IMR-90 (cell line): ENCODE measurements at regions not wholly inside any gene's neighbourhood (a gene's known extent, or its start where the extent isn't known, plus 50 kb on each side); places are given as distances from the start of the nearest gene placed in this dataset.

Experiments
- BHLHE40 ChIP-seq: fragments of 150-350 bp; IDR thresholded peaks from 2 replicates; pipeline ENCODE4 v1.6.1; 2016; ENCODE audit warnings: mild to moderate bottlenecking, low read depth, low read length
- CEBPB ChIP-seq: IDR thresholded peaks from 2 replicates; pipeline ENCODE4 v1.6.1; 2012; ENCODE audit warnings: low read depth, low read length, improper control_type of control experiment
- CHD1 ChIP-seq: IDR thresholded peaks from 2 replicates; pipeline ENCODE4 v1.6.1; 2012; ENCODE audit warnings: low read depth, low read length, improper control_type of control experiment
- FOS ChIP-seq: fragments of 150-350 bp; IDR thresholded peaks from 2 replicates; pipeline ENCODE4 v1.6.1; 2016; ENCODE audit warnings: low read depth, low read length
- MAFK ChIP-seq: IDR thresholded peaks from 2 replicates; pipeline ENCODE4 v1.6.1; 2012; ENCODE audit warnings: low read depth, low read length, improper control_type of control experiment
- MXI1 ChIP-seq: IDR thresholded peaks from 2 replicates; pipeline ENCODE4 v1.6.1; 2012; ENCODE audit warnings: low read depth, mild to moderate bottlenecking, low read length, moderate library complexity, borderline replicate concordance
- NFE2L2 ChIP-seq: fragments of 150-350 bp; IDR thresholded peaks from 2 replicates; pipeline ENCODE4 v1.6.1; 2016; ENCODE audit warnings: low read depth, mild to moderate bottlenecking, low read length
- POLR2A ChIP-seq: IDR thresholded peaks from 2 replicates; pipeline ENCODE4 v1.6.1; 2012; ENCODE audit warnings: mild to moderate bottlenecking, low read depth, low read length
- RAD21 ChIP-seq: IDR thresholded peaks from 2 replicates; pipeline ENCODE4 v1.6.1; 2012; ENCODE audit warnings: low read length, improper control_type of control experiment
- RCOR1 ChIP-seq: IDR thresholded peaks from 2 replicates; pipeline ENCODE4 v1.6.1; 2012; ENCODE audit warnings: mild to moderate bottlenecking, low read length, improper control_type of control experiment; ENCODE audit not compliant: insufficient replicate concordance
- RFX5 ChIP-seq: IDR thresholded peaks from 2 replicates; pipeline ENCODE4 v1.8.0; 2012; ENCODE audit warnings: low read depth, mild to moderate bottlenecking, low read length, moderate library complexity
- SMC3 ChIP-seq: fragments of 150-350 bp; IDR thresholded peaks from 2 replicates; pipeline ENCODE4 v1.6.1; 2016; ENCODE audit warnings: low read depth, mild to moderate bottlenecking, antibody characterized with exemption, low read length, moderate library complexity
- USF2 ChIP-seq: fragments of 150-350 bp; IDR thresholded peaks from 2 replicates; pipeline ENCODE4 v1.6.1; 2017; ENCODE audit warnings: mild to moderate bottlenecking, antibody characterized with exemption, low read length, low read depth
- TF ChIP-seq, protein P1 (sequence below): conservative IDR thresholded peaks from 2 replicates; pipeline ENCODE4 v1.5.1; 2012; ENCODE audit warnings: mild to moderate bottlenecking, low read depth, low read length, improper control_type of control experiment

DNA sequence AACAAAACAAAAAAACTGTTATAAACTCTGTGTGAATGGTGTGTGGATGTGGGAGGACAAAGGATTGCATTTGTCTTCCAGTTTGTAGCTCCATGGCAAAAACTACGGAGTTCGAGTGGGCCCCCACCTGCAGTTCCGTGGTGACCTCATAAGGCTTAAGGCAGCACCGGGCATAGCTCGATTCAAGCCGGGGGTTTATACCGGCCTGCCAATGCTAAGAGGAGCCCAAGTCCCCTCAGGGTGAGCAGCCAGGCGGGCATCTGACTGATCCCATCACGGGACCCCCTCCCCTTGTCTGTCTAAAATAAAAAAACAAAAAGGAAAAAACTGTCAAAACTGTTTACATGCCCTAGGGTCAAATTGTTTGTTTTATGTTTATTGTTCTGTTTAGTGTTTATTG lies 463.2 kb upstream of the HTR1E start:
- TF ChIP-seq FOS, result no peak
- no peak for TF ChIP-seq RFX5
- TF ChIP-seq MXI1, result no peak
- TF ChIP-seq, protein P1, sequence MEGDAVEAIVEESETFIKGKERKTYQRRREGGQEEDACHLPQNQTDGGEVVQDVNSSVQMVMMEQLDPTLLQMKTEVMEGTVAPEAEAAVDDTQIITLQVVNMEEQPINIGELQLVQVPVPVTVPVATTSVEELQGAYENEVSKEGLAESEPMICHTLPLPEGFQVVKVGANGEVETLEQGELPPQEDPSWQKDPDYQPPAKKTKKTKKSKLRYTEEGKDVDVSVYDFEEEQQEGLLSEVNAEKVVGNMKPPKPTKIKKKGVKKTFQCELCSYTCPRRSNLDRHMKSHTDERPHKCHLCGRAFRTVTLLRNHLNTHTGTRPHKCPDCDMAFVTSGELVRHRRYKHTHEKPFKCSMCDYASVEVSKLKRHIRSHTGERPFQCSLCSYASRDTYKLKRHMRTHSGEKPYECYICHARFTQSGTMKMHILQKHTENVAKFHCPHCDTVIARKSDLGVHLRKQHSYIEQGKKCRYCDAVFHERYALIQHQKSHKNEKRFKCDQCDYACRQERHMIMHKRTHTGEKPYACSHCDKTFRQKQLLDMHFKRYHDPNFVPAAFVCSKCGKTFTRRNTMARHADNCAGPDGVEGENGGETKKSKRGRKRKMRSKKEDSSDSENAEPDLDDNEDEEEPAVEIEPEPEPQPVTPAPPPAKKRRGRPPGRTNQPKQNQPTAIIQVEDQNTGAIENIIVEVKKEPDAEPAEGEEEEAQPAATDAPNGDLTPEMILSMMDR, result no peak
- TF ChIP-seq CEBPB, result no peak
- no peak for TF ChIP-seq NFE2L2
- TF ChIP-seq SMC3, result no peak
- TF ChIP-seq POLR2A, result no peak
- TF ChIP-seq RAD21, result no peak
- no peak for TF ChIP-seq MAFK
- no peak for TF ChIP-seq BHLHE40
- TF ChIP-seq RCOR1, result no peak
- TF ChIP-seq CHD1, result no peak
- no peak for TF ChIP-seq USF2
